Chondrocyte (in vitro differentiated cells): ENCODE measurements at regions not wholly inside any gene's neighbourhood (a gene's known extent, or its start where the extent isn't known, plus 50 kb on each side); places are given as distances from the start of the nearest gene placed in this dataset.

Experiments used
- DNase-seq: peaks from one replicate; pipeline ENCODE4 v3.0.0; 2021; ENCODE audit warnings: mixed read lengths, low spot score
- H3K27ac Mint-ChIP-seq: one replicate; pipeline ENCODE4 v1.8.0; 2021; ENCODE audit warnings: mild to moderate bottlenecking, moderate library complexity, mixed read lengths; ENCODE audit not compliant: unreplicated experiment
- H3K27me3 Mint-ChIP-seq: 2 replicates; pipeline ENCODE4 v1.8.0; 2021; ENCODE audit warnings: low read depth, mixed read lengths
- H3K36me3 Mint-ChIP-seq: 2 replicates; pipeline ENCODE4 v1.8.0; 2021; ENCODE audit warnings: low read depth, mixed read lengths
- H3K4me1 Mint-ChIP-seq: 2 replicates; pipeline ENCODE4 v1.8.0; 2021; ENCODE audit warnings: low read depth, mild to moderate bottlenecking, mixed read lengths
- H3K4me3 Mint-ChIP-seq: one replicate; pipeline ENCODE4 v1.8.0; 2021; ENCODE audit warnings: mild to moderate bottlenecking, moderate library complexity, mixed read lengths; ENCODE audit not compliant: unreplicated experiment
- H3K9me3 Mint-ChIP-seq: 2 replicates; pipeline ENCODE4 v1.8.0; 2021; ENCODE audit warnings: low read depth, mixed read lengths
- TF ChIP-seq, protein P1 (sequence below): fragments of 200-600 bp; sonication (generic); IDR thresholded peaks from 2 replicates; pipeline ENCODE4 v1.5.0; 2021; ENCODE audit warnings: antibody characterized with exemption, mild to moderate bottlenecking, moderate library complexity

DNA sequence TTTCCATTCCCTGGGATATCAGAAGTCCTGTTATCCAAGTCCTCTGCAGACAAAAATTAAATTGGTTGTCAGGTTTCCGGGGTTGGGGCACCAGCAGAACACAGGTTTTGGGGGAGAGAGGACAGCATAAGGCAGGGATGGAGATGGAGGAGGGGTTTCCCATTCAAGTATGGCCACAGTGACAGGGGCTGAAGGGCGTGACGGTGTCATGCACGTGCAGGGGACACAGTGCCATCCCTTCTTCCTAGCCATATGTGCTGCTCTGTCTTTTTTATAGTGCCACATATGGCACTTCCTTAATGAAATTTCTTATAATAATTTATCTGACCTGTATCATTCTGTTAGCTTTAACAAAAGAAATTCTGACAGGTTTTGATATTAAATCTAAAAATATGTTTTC lies 259.2 kb downstream of the PTEN start:
- TF ChIP-seq, protein P1, sequence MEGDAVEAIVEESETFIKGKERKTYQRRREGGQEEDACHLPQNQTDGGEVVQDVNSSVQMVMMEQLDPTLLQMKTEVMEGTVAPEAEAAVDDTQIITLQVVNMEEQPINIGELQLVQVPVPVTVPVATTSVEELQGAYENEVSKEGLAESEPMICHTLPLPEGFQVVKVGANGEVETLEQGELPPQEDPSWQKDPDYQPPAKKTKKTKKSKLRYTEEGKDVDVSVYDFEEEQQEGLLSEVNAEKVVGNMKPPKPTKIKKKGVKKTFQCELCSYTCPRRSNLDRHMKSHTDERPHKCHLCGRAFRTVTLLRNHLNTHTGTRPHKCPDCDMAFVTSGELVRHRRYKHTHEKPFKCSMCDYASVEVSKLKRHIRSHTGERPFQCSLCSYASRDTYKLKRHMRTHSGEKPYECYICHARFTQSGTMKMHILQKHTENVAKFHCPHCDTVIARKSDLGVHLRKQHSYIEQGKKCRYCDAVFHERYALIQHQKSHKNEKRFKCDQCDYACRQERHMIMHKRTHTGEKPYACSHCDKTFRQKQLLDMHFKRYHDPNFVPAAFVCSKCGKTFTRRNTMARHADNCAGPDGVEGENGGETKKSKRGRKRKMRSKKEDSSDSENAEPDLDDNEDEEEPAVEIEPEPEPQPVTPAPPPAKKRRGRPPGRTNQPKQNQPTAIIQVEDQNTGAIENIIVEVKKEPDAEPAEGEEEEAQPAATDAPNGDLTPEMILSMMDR, result no peak
- Mint-ChIP-seq H3K36me3 (no peaks in the 10 kb centered on the region), H3K9me3 (no peaks in the 10 kb centered on the region), H3K4me3 (no peak overlapping the region), H3K27me3 (no peaks in the 10 kb centered on the region), H3K27ac (no peak overlapping the region), H3K4me1 (no peaks in the 10 kb centered on the region)
- no peak for DNase-seq

DNA sequence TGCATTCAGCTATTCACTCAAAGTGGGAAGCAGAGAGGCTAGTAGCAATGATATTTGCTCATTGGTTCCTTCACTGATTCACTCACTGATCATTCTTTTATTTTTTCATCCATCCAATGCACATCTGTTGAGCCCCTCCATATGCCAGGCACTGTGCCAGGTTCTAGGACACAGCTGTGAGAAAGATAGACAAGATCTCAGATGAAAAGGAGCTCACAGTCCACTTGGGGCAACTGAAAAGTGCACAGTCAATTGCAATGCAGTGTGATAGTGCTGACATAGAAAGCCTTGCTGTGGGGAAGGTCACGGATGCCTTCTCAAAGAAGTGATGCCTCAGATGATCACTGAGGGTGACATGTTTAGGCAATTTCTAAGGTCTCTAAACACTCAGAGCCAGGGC lies 262.3 kb downstream of the PTEN start:
- TF ChIP-seq, protein P1, result no peak
- H3K4me3 Mint-ChIP-seq, result no peak overlapping the region
- H3K27ac Mint-ChIP-seq, result no peak overlapping the region
- H3K36me3 Mint-ChIP-seq, result no peaks in the 10 kb centered on the region
- H3K9me3 Mint-ChIP-seq, result no peaks in the 10 kb centered on the region
- no peaks in the 10 kb centered on the region for H3K27me3 Mint-ChIP-seq
- no peak for DNase-seq
- H3K4me1 Mint-ChIP-seq, result no peaks in the 10 kb centered on the region

DNA sequence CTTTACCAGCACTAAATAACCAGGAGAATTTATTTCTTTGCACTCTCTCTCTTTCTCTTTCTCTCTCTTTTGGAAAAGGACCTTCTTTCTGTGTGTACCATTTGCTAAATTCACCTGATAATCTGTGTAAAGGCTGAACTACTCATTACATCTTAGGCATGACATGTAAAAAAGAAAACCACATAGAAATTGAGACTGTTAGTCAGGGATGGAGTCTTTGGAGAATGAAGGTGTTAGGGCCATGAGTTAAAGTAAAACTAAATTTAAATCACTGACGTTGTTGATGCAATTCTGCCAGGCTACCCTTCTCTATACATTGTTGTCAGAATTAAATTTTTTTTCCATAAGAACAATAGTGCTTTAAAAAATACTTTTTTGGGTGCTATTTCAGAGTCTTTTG lies 263.3 kb downstream of the PTEN start:
- H3K36me3 Mint-ChIP-seq, result no peaks in the 10 kb centered on the region
- H3K9me3 Mint-ChIP-seq, result no peaks in the 10 kb centered on the region
- H3K4me1 Mint-ChIP-seq, result no peaks in the 10 kb centered on the region
- DNase-seq, result no peak
- TF ChIP-seq, protein P1, result no peak
- no peaks in the 10 kb centered on the region for H3K27me3 Mint-ChIP-seq
- H3K27ac Mint-ChIP-seq, result no peak overlapping the region
- H3K4me3 Mint-ChIP-seq, result no peak overlapping the region

DNA sequence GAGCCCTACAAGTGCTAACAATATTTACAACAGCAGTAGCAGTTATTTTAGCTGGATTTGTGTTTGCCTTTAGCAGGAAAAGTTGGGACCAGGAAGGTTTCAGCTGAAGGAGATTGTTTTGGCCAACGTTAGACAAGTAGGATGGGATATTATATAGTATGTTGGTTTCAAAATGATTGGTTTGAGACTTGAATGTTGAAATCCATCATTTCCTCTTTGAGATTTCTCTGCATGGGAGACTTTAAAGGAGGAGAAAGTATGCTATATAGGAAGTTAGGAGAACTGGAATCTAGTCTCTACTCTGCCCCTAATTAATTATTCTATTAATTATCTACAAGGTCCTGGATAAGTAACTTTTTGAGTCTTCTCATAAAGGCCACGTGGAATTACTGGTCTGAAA lies 263.8 kb downstream of the PTEN start:
- H3K27ac Mint-ChIP-seq, result no peak overlapping the region
- DNase-seq, result no peak
- no peaks in the 10 kb centered on the region for H3K36me3 Mint-ChIP-seq
- H3K4me3 Mint-ChIP-seq, result no peak overlapping the region
- H3K9me3 Mint-ChIP-seq, result no peaks in the 10 kb centered on the region
- no peaks in the 10 kb centered on the region for H3K4me1 Mint-ChIP-seq
- TF ChIP-seq, protein P1, result no peak
- no peaks in the 10 kb centered on the region for H3K27me3 Mint-ChIP-seq

DNA sequence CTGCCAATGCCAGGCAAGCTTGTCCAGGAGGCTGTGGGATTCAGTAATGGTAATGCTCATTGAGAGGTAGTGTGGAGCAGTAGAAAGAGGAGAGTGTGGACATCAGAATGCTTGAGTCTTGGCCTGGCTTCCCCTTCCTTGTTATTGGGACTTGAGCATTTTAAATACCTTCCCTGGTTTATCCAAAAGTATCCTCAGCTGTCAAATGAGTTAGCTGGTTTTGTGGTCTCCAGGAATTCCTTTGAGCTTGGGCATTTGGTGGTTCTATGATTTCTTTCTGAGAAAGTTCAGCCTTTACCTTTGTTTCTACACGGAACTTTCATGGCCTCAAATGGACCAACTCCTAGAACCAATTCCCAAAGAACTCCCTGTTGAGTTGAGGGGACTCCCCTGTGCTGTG lies 264.3 kb downstream of the PTEN start:
- DNase-seq, result no peak
- Mint-ChIP-seq H3K27ac (no peak overlapping the region), H3K36me3 (no peaks in the 10 kb centered on the region), H3K27me3 (no peaks in the 10 kb centered on the region), H3K4me1 (no peaks in the 10 kb centered on the region), H3K9me3 (no peaks in the 10 kb centered on the region), H3K4me3 (no peak overlapping the region)
- TF ChIP-seq, protein P1, result no peak
